Mesendoderm (in vitro differentiated cells): ENCODE measurements at regions not wholly inside any gene's neighbourhood (a gene's known extent, or its start where the extent isn't known, plus 50 kb on each side); places are given as distances from the start of the nearest gene placed in this dataset.

Experiments used
- DNase-seq: peaks from one replicate; pipeline ENCODE4 v3.0.0; 2013
- H2AK5ac ChIP-seq: 2 replicates; pipeline ENCODE4 v1.6.1; 2013; ENCODE audit warnings: low read length, inconsistent platforms
- H2BK120ac ChIP-seq: 2 replicates; pipeline ENCODE4 v1.6.1; 2013; ENCODE audit warnings: low read depth, mild to moderate bottlenecking, low read length, moderate library complexity, mixed read lengths
- H2BK15ac ChIP-seq: replicated peaks from 2 replicates; pipeline ENCODE4 v1.6.1; 2013; ENCODE audit warnings: low read depth, mild to moderate bottlenecking, moderate library complexity
- H2BK5ac ChIP-seq: 2 replicates; pipeline ENCODE4 v1.6.1; 2013; ENCODE audit warnings: low read length, inconsistent platforms
- H3K18ac ChIP-seq: 2 replicates; pipeline ENCODE4 v1.6.1; 2013; ENCODE audit warnings: mild to moderate bottlenecking, low read length, mixed read lengths
- H3K23ac ChIP-seq: one replicate; pipeline ENCODE4 v1.6.1; 2013; ENCODE audit warnings: low read length
- H3K27ac ChIP-seq: 2 replicates; pipeline ENCODE4 v1.5.1; 2013; ENCODE audit warnings: low read depth, mild to moderate bottlenecking, inconsistent platforms, low read length, moderate library complexity
- H3K27me3 ChIP-seq: 2 replicates; pipeline ENCODE4 v1.6.1; 2013; ENCODE audit warnings: low read length, control low read depth, mild to moderate bottlenecking, inconsistent platforms; ENCODE audit not compliant: insufficient read depth, poor library complexity
- H3K36me3 ChIP-seq: 2 replicates; pipeline ENCODE4 v1.6.1; 2013; ENCODE audit warnings: low read length, inconsistent platforms; ENCODE audit not compliant: control insufficient read depth, insufficient read depth
- H3K4ac ChIP-seq: one replicate; pipeline ENCODE4 v1.6.1; 2013; ENCODE audit warnings: low read depth, mild to moderate bottlenecking, low read length, moderate library complexity
- H3K4me1 ChIP-seq: 2 replicates; pipeline ENCODE4 v1.6.1; 2013; ENCODE audit warnings: low read depth, low read length, inconsistent platforms; ENCODE audit not compliant: control insufficient read depth
- H3K4me2 ChIP-seq: 2 replicates; pipeline ENCODE4 v1.6.1; 2013; ENCODE audit warnings: low read length
- H3K4me3 ChIP-seq: 2 replicates; pipeline ENCODE4 v1.5.1; 2013; ENCODE audit warnings: mild to moderate bottlenecking, low read length
- H3K56ac ChIP-seq: one replicate; pipeline ENCODE4 v1.6.1; 2013; ENCODE audit warnings: low read length
- H3K79me1 ChIP-seq: 2 replicates; pipeline ENCODE4 v1.6.1; 2013; ENCODE audit warnings: low read length, inconsistent platforms
- H3K79me2 ChIP-seq: 2 replicates; pipeline ENCODE4 v1.6.1; 2013; ENCODE audit warnings: mild to moderate bottlenecking, low read length; ENCODE audit not compliant: control insufficient read depth, insufficient read depth
- H3K9ac ChIP-seq: 2 replicates; pipeline ENCODE4 v1.6.1; 2013; ENCODE audit warnings: low read length, inconsistent platforms
- H4K5ac ChIP-seq: one replicate; pipeline ENCODE4 v1.6.1; 2013; ENCODE audit warnings: low read length
- H4K8ac ChIP-seq: one replicate; pipeline ENCODE4 v1.6.1; 2013; ENCODE audit warnings: low read depth, mild to moderate bottlenecking, control low read depth, low read length, moderate library complexity
- WGBS: extraction: QIAGEN DNeasy Blood & Tissue Kit; methylation state at CpG from one replicate; pipeline ENCODE4 v1.1.7; 2013; ENCODE audit warnings: low lambda C conversion rate, missing lambda C conversion rate; ENCODE audit not compliant: insufficient coverage; ENCODE audit errors: extremely low coverage; 5-methylcytosine and 5-hydroxymethylcytosine counted together

GRCh38 chr20:22204801-22205200 is 379.6 kb downstream of the FOXA2 start:
- no peak overlapping the region for H3K27ac ChIP-seq
- H3K23ac ChIP-seq: no peak overlapping the region
- no peak overlapping the region for H2AK5ac ChIP-seq
- no peaks in the 10 kb centered on the region for H3K79me2 ChIP-seq
- no peak overlapping the region for H3K4me3 ChIP-seq
- H3K36me3 ChIP-seq: no peaks in the 10 kb centered on the region
- no peak overlapping the region for H3K56ac ChIP-seq
- H3K9ac ChIP-seq: no peak overlapping the region
- no peak overlapping the region for H3K4ac ChIP-seq
- no peak overlapping the region for H3K18ac ChIP-seq
- DNase-seq: no peak
- H3K27me3 ChIP-seq: no peaks in the 10 kb centered on the region
- H3K4me1 ChIP-seq: no peaks in the 10 kb centered on the region
- no peak overlapping the region for H2BK120ac ChIP-seq
- WGBS: no CpG with 5 or more reads among the region's 4 CpGs
- H3K4me2 ChIP-seq: no peak overlapping the region
- H4K5ac ChIP-seq: no peak overlapping the region
- H4K8ac ChIP-seq: no peak overlapping the region
- H3K79me1 ChIP-seq: no peaks in the 10 kb centered on the region
- no peak overlapping the region for H2BK5ac ChIP-seq
- no peak overlapping the region for H2BK15ac ChIP-seq

GRCh38 chr20:22182148-22182547 is 402.2 kb downstream of the FOXA2 start:
- no peak for DNase-seq
- no peaks in the 10 kb centered on the region for H3K4me1 ChIP-seq
- no peak overlapping the region for H3K56ac ChIP-seq
- no CpG with 5 or more reads among the region's 1 CpG for WGBS
- no peak overlapping the region for H3K4me3 ChIP-seq
- no peak overlapping the region for H4K8ac ChIP-seq
- no peak overlapping the region for H2BK5ac ChIP-seq
- H3K79me2 ChIP-seq: no peaks in the 10 kb centered on the region
- H3K27ac ChIP-seq: no peak overlapping the region
- H3K18ac ChIP-seq: no peak overlapping the region
- no peak overlapping the region for H2BK15ac ChIP-seq
- no peak overlapping the region for H2BK120ac ChIP-seq
- no peak overlapping the region for H3K9ac ChIP-seq
- H2AK5ac ChIP-seq: no peak overlapping the region
- H3K27me3 ChIP-seq: no peaks in the 10 kb centered on the region
- no peak overlapping the region for H3K4me2 ChIP-seq
- no peak overlapping the region for H4K5ac ChIP-seq
- H3K23ac ChIP-seq: no peak overlapping the region
- H3K4ac ChIP-seq: no peak overlapping the region
- no peaks in the 10 kb centered on the region for H3K36me3 ChIP-seq
- H3K79me1 ChIP-seq: no peaks in the 10 kb centered on the region

DNA sequence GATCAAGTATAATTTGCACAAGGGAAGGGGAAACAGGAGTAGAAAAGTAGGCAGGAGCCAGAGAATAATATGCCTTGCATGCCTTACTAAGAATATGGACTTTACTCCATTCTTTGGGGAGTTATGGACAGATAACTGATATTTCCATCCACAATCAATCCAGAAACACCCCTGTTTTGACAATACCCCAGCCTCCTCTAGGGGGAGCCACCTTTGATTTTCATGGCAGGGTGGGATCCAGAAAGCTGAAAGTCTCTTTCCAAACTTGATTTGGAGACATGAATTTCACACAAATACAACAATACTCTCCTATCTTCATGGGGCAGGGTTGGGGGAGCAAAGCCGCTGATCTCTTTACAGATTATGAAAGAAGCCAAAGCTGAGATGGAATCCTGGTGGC is 404.1 kb downstream of the FOXA2 start:
- DNase-seq: peak; percentile 27
- no peak overlapping the region for H2BK5ac ChIP-seq
- H3K27ac ChIP-seq: no peak overlapping the region
- H3K36me3 ChIP-seq: no peaks in the 10 kb centered on the region
- no peak overlapping the region for H4K5ac ChIP-seq
- no peak overlapping the region for H2BK120ac ChIP-seq
- WGBS: no CpG with 5 or more reads among the region's 1 CpG
- no peak overlapping the region for H3K4me2 ChIP-seq
- no peaks in the 10 kb centered on the region for H3K27me3 ChIP-seq
- H3K4me1 ChIP-seq: no peaks in the 10 kb centered on the region
- H3K79me2 ChIP-seq: no peaks in the 10 kb centered on the region
- H3K9ac ChIP-seq: no peak overlapping the region
- H3K4ac ChIP-seq: no peak overlapping the region
- H4K8ac ChIP-seq: peak overlapping the region; percentile 65
- no peak overlapping the region for H3K56ac ChIP-seq
- no peak overlapping the region for H2BK15ac ChIP-seq
- H3K18ac ChIP-seq: no peak overlapping the region
- no peak overlapping the region for H3K4me3 ChIP-seq
- no peak overlapping the region for H3K23ac ChIP-seq
- no peaks in the 10 kb centered on the region for H3K79me1 ChIP-seq
- no peak overlapping the region for H2AK5ac ChIP-seq

- Histone ChIP-seq H3K4me2 (no peak overlapping the region), H3K18ac (no peak overlapping the region), H2BK120ac (no peak overlapping the region), H3K23ac (no peak overlapping the region), H3K4ac (no peak overlapping the region), H2AK5ac (no peak overlapping the region), H3K36me3 (no peaks in the 10 kb centered on the region), H4K8ac (no peak overlapping the region), H2BK15ac (no peak overlapping the region), H3K4me3 (no peak overlapping the region), H3K27ac (no peak overlapping the region), H3K9ac (no peak overlapping the region), H3K56ac (no peak overlapping the region), H2BK5ac (no peak overlapping the region), H3K4me1 (no peaks in the 10 kb centered on the region), H3K27me3 (no peaks in the 10 kb centered on the region), H3K79me1 (no peaks in the 10 kb centered on the region), H4K5ac (no peak overlapping the region), H3K79me2 (no peaks in the 10 kb centered on the region)
- DNase-seq: no peak
- no CpG with 5 or more reads among the region's 10 CpGs for WGBS
Observed at GRCh38 chr20:22160101-22160652, 424.2 kb downstream of the FOXA2 start.

DNA sequence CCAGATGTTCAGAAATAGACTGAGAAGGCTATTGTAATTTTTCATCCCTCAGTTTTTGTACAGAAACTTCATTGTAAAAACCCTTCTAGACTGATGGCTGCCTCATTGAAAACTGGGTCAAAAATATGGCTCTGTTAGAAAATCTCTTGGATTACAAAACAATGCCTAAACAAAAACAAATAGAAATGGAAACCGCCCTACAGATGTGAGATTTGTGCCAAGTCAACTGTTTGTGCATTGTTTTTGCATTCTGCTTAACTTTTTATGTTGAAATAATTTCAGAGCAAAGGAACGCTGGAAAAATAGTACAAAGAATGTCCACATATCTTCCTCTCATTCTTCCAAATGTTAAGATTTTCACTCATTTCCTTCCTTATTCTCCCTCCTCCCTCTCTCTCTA is 425.1 kb downstream of the FOXA2 start:
- Histone ChIP-seq H3K18ac (no peak overlapping the region), H3K27me3 (no peaks in the 10 kb centered on the region), H3K79me2 (no peaks in the 10 kb centered on the region), H3K4me2 (no peak overlapping the region), H2BK120ac (no peak overlapping the region), H3K4ac (no peak overlapping the region), H2AK5ac (no peak overlapping the region), H4K8ac (no peak overlapping the region), H2BK15ac (no peak overlapping the region), H3K56ac (no peak overlapping the region), H3K9ac (no peak overlapping the region), H3K27ac (no peak overlapping the region), H4K5ac (no peak overlapping the region), H2BK5ac (no peak overlapping the region), H3K4me3 (no peak overlapping the region), H3K4me1 (no peaks in the 10 kb centered on the region), H3K23ac (no peak overlapping the region), H3K36me3 (no peaks in the 10 kb centered on the region), H3K79me1 (no peaks in the 10 kb centered on the region)
- no CpG with 5 or more reads among the region's 2 CpGs for WGBS
- no peak for DNase-seq

- Histone ChIP-seq H3K56ac (no peak overlapping the region), H3K36me3 (no peaks in the 10 kb centered on the region), H4K8ac (no peak overlapping the region), H4K5ac (no peak overlapping the region), H3K9ac (no peak overlapping the region), H3K4ac (no peak overlapping the region), H3K23ac (no peak overlapping the region), H3K79me2 (no peaks in the 10 kb centered on the region), H3K27ac (no peak overlapping the region), H3K4me1 (no peaks in the 10 kb centered on the region), H3K79me1 (no peaks in the 10 kb centered on the region), H2BK5ac (no peak overlapping the region), H3K18ac (no peak overlapping the region), H2AK5ac (no peak overlapping the region), H3K27me3 (no peaks in the 10 kb centered on the region), H2BK15ac (no peak overlapping the region), H3K4me2 (no peak overlapping the region), H3K4me3 (no peak overlapping the region), H2BK120ac (no peak overlapping the region)
- no peak for DNase-seq
Observed at GRCh38 chr20:22127587-22127986, 422.1 kb downstream of the PAX1 start.
